Epithelial cell of esophagus (primary cell): ENCODE measurements at regions not wholly inside any gene's neighbourhood (a gene's known extent, or its start where the extent isn't known, plus 50 kb on each side); places are given as distances from the start of the nearest gene placed in this dataset.

Source experiments
- DNase-seq: peaks from one replicate; pipeline ENCODE4 v3.0.0; 2010; ENCODE audit warnings: low read depth
- H3K4me3 ChIP-seq: 2 replicates; pipeline ENCODE4 v1.5.1; 2011; ENCODE audit warnings: mild to moderate bottlenecking, low read length, control low read depth
- CTCF ChIP-seq: IDR thresholded peaks from 2 replicates; pipeline ENCODE4 v1.5.1; 2011; ENCODE audit warnings: low read depth, mild to moderate bottlenecking, low read length, control low read depth, inconsistent platforms; ENCODE audit not compliant: insufficient read depth; ENCODE audit errors: missing control alignments

- no peak overlapping the region for H3K4me3 ChIP-seq
- DNase-seq, result no peak
- no peak for TF ChIP-seq CTCF
Measured at GRCh38 chr11:115716601-115717529, 212.7 kb upstream of the CADM1 start.

- no peak for TF ChIP-seq CTCF
- H3K4me3 ChIP-seq, result no peak overlapping the region
- DNase-seq, result no peak
Measured at GRCh38 chr11:115716080-115716479, 211.9 kb upstream of the CADM1 start.

- TF ChIP-seq CTCF, result no peak
- DNase-seq, result no peak
- no peak overlapping the region for H3K4me3 ChIP-seq
Measured at GRCh38 chr11:115715251-115715770, 211.1 kb upstream of the CADM1 start.

- no peak for DNase-seq
- H3K4me3 ChIP-seq, result no peak overlapping the region
- TF ChIP-seq CTCF, result no peak
Measured at GRCh38 chr11:115712296-115712695, 208.1 kb upstream of the CADM1 start.

- no peak for TF ChIP-seq CTCF
- no peak for DNase-seq
- H3K4me3 ChIP-seq, result no peak overlapping the region
Measured at GRCh38 chr11:115710980-115711379, 206.8 kb upstream of the CADM1 start.

DNA sequence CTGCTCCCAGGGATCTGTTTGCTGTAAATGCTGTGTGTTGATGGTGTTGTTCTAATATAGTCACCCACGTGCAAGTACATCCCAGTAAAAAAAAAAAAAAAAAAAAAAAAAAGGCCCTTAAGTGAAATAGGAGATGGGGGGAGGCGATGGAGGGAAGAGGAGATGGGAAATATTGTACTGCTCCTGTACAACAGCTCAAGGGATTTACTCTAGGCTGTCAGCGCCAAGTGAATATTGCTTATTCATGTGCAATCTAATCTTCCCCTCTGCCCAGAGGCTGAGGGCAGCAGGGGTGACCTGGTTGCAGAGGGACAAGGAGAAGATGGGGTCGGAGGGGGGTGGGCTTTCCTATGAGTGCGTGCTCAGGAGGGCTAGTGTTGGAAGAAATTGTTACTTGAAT, 206.2 kb upstream of the CADM1 start:
- TF ChIP-seq CTCF, result no peak
- DNase-seq, result no peak
- H3K4me3 ChIP-seq, result no peak overlapping the region
